ENCODE measurements at regions not wholly inside any gene's neighbourhood (a gene's known extent, or its start where the extent isn't known, plus 50 kb on each side); places are given as distances from the start of the nearest gene placed in this dataset.

GRCh38 chr7:34430456-34430855, 227.6 kb upstream of the NPSR1 start:
- Mint-ChIP-seq H3K36me3 (ENCODE audit: insufficient read depth in 1 of 3, low read depth in 3 of 3) (peaks cover 6 to 17% (median 9%) of the 10 kb centered on the region in 3 experiments), H3K4me3 (no peak overlapping the region), H3K27ac (no peak overlapping the region), H3K4me1 (no peaks in the 10 kb centered on the region), H3K27me3 (ENCODE audit: low read depth) (no peaks in the 10 kb centered on the region; the same call in 1 of the 2 replicates), H3K9me3 (peaks cover 16 to 24% of the 10 kb centered on the region in 2 experiments)
- no peak overlapping the region for H3K56ac ChIP-seq (ENCODE audit: insufficient read length, low read depth, low read length)
- no peak overlapping the region for H4K91ac ChIP-seq (ENCODE audit: insufficient read length, low read depth, low read length)
- H4K5ac ChIP-seq (ENCODE audit: insufficient read length, low read depth, low read length) = no peak overlapping the region
- H3T11ph ChIP-seq (ENCODE audit: low read length) = no peak overlapping the region
- no peak overlapping the region for H2AFZ ChIP-seq (ENCODE audit: low read length)
- H2BK20ac ChIP-seq (ENCODE audit: low read depth, low read length, poor library complexity, severe bottlenecking) = no peak overlapping the region
- no peak overlapping the region for H3K18ac ChIP-seq (ENCODE audit: insufficient read length, low read depth, low read length)
- no peaks in the 10 kb centered on the region for H4K20me1 ChIP-seq (ENCODE audit: control insufficient read depth, insufficient read depth, insufficient read length)
- TF ChIP-seq CTCF (conservative IDR thresholded peaks at IDR 0.05) = peak; percentile 61
- no peak overlapping the region for H2BK12ac ChIP-seq (ENCODE audit: insufficient read length, low read depth, low read length)
- no peak overlapping the region for H3K9ac ChIP-seq (ENCODE audit: extremely low read depth, insufficient read length, low read length)
- no peaks in the 10 kb centered on the region for H3K79me2 ChIP-seq (ENCODE audit: insufficient read depth, low read length)
- H3K79me1 ChIP-seq (ENCODE audit: insufficient read depth, low read depth, low read length, poor library complexity, severe bottlenecking) = no peaks in the 10 kb centered on the region
- no peaks in the 10 kb centered on the region for H3K27me3 ChIP-seq (ENCODE audit: insufficient read depth, low read length)
- H2BK5ac ChIP-seq (ENCODE audit: insufficient read length, low read length) = no peak overlapping the region
- no peak overlapping the region for H4K8ac ChIP-seq (replicated peaks; ENCODE audit: insufficient read length, low read depth, low read length)
- no peaks in the 10 kb centered on the region for H3K4me1 ChIP-seq (ENCODE audit: insufficient read depth, low read length)
- no CpG with 5 or more reads among the region's 4 CpGs for WGBS (ENCODE audit: extremely low coverage, insufficient read length, low lambda C conversion rate)
- H2AK5ac ChIP-seq (ENCODE audit: insufficient read length, low read length) = no peak overlapping the region
- no peak overlapping the region for H3K23ac ChIP-seq (ENCODE audit: insufficient read length, low read depth, low read length)
- no peak overlapping the region for H2BK15ac ChIP-seq (ENCODE audit: low read depth, low read length)
- H3K4me2 ChIP-seq (ENCODE audit: insufficient read depth, insufficient read length, low read length) = no peak overlapping the region
- peaks cover 5% of the 10 kb centered on the region for H3K9me3 ChIP-seq (ENCODE audit: control insufficient read depth, low read depth, low read length)
- no peak for DNase-seq
- no peak overlapping the region for H2BK120ac ChIP-seq (ENCODE audit: low read depth, low read length, poor library complexity, severe bottlenecking)
- H3K27ac ChIP-seq (ENCODE audit: insufficient read length, low read depth, low read length) = no peak overlapping the region
- no peak overlapping the region for H3K4ac ChIP-seq (ENCODE audit: low read depth, low read length)
- no peaks in the 10 kb centered on the region for H3K23me2 ChIP-seq (ENCODE audit: insufficient read length, low read depth, low read length, poor library complexity, severe bottlenecking)
- no peak overlapping the region for H3K14ac ChIP-seq (ENCODE audit: insufficient read depth, low read length)

All from H9 (cell line).